Caco-2 (cell line): ENCODE measurements at regions not wholly inside any gene's neighbourhood (a gene's known extent, or its start where the extent isn't known, plus 50 kb on each side); places are given as distances from the start of the nearest gene placed in this dataset.

Experiments used
- BruUV-seq: library from RNA; stranded (reverse); fragments of 400-500 nt; replicated peaks from 2 replicates; lab custom pipeline; 2021; lab: Mats Ljungman, UMichigan
- CTCF ChIA-PET: fragments of 300-600 bp; sonication (Branson Sonifier 250); formaldehyde crosslinking; loops from one replicate; lab custom pipeline; 2022; ENCODE audit warnings: antibody characterized with exemption; lab: Charles Lee
- POLR2A ChIA-PET: fragments of 300-600 bp; sonication (Branson Sonifier 250); formaldehyde crosslinking; loops from one replicate; lab custom pipeline; 2022; ENCODE audit warnings: antibody characterized with exemption; lab: Charles Lee
- DNase-seq, 2 experiments: peaks; one replicate each; pipeline versions ENCODE4 v3.0.0 to v3.0.0-alpha.2; 2020 to 2022
- H3K27me3 ChIP-seq: replicated peaks from 2 replicates; pipeline ENCODE4 v1.6.0; 2011; ENCODE audit warnings: low read length; ENCODE audit not compliant: control insufficient read depth, insufficient read depth
- H3K36me3 ChIP-seq: 2 replicates; pipeline ENCODE4 v1.5.1; 2011; ENCODE audit warnings: low read length; ENCODE audit not compliant: control insufficient read depth, insufficient read depth
- H3K4me1 ChIP-seq: fragments of 250-450 bp; sonication (Bioruptor Pico); 2 replicates; pipeline ENCODE4 v1.5.1; 2020; ENCODE audit warnings: mild to moderate bottlenecking
- H3K4me3 ChIP-seq: 2 replicates; pipeline ENCODE4 v1.5.1; 2011; ENCODE audit warnings: low read depth, mild to moderate bottlenecking, control low read depth, low read length
- H3K9me3 ChIP-seq: fragments of 250-450 bp; sonication (Bioruptor Pico); 2 replicates; pipeline ENCODE4 v1.5.1; 2020; ENCODE audit warnings: mild to moderate bottlenecking, moderate library complexity
- H3K27ac Mint-ChIP-seq: one replicate; pipeline ENCODE4 v1.8.0; 2022; ENCODE audit warnings: mixed read lengths; ENCODE audit not compliant: unreplicated experiment
- H3K27me3 Mint-ChIP-seq: one replicate; pipeline ENCODE4 v1.8.0; 2022; ENCODE audit warnings: mixed read lengths; ENCODE audit not compliant: insufficient read depth, unreplicated experiment
- H3K36me3 Mint-ChIP-seq: one replicate; pipeline ENCODE4 v1.8.0; 2022; ENCODE audit warnings: mild to moderate bottlenecking, mixed read lengths; ENCODE audit not compliant: insufficient read depth, unreplicated experiment
- H3K4me1 Mint-ChIP-seq: one replicate; pipeline ENCODE4 v1.8.0; 2022; ENCODE audit warnings: low read depth, mixed read lengths; ENCODE audit not compliant: unreplicated experiment
- H3K4me3 Mint-ChIP-seq: one replicate; pipeline ENCODE4 v1.8.0; 2022; ENCODE audit warnings: mild to moderate bottlenecking, moderate library complexity, mixed read lengths; ENCODE audit not compliant: unreplicated experiment
- H3K9me3 Mint-ChIP-seq: one replicate; pipeline ENCODE4 v1.8.0; 2022; ENCODE audit warnings: mixed read lengths; ENCODE audit not compliant: unreplicated experiment
- intact Hi-C: fragments of 100-400 bp; cut with micrococcal nuclease; formaldehyde crosslinking; loops from one replicate; pipeline ENCODE4 v1.10.0; 2022; ENCODE audit not compliant: unreplicated experiment
- TF ChIP-seq, protein P1 (sequence below), 2 experiments: fragments of 200-600 bp in 1 of 2; IDR thresholded peaks; 1 replicate in 1 of 2; 2 replicates in 1 of 2; pipeline versions ENCODE4 v1.5.1 to v1.8.0; 2011 to 2022; ENCODE audit warnings: antibody characterized with exemption in 1 of 2, control low read depth in 1 of 2, inconsistent platforms in 1 of 2, low read depth in 1 of 2, low read length in 1 of 2, mild to moderate bottlenecking in 1 of 2, moderate library complexity in 1 of 2; ENCODE audit not compliant: insufficient read depth in 1 of 2, severe bottlenecking in 1 of 2, unreplicated experiment in 1 of 2

DNA sequence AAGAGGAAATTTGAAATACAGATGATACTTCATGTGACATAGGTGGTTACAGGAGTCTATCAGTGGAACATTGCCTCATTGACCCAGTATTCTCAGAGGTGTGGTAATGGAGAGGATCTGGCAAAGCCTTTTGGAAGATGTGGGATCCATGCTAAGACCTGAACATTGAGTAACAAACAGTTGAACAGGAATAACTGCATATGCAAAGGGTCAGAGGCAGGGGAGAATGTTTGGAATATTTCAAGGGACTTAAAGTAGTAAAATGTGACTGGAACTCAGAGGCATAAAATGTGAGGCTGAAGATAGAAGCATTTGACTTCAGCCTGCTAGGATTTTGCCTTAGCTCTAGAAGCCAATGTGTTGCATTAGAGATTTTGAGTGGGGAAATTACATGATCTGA is 300.2 kb upstream of the ETAA1 start:
- H3K9me3 Mint-ChIP-seq: peaks cover 18% of the 10 kb centered on the region

DNA sequence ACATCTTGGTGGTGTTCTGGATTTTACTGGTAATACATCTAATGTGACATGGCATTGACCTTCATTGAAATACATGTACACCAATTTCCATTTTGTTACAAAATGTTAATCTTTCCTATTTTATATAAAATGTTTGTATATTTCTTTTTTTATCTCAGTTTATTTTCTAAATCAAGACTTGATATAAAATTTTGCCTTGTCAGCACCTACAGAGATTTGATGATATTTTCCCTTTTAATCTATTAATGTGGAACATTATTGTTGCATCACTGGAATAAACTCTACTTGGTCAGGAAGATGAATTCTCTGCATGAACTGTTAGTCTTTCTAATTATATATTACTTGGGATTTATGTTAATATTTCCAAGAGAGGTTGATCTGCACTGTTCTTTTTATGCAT is 294.0 kb upstream of the ETAA1 start:
- Histone ChIP-seq H3K4me1 (no peaks in the 10 kb centered on the region), H3K4me3 (no peak overlapping the region), H3K36me3 (no peaks in the 10 kb centered on the region), H3K9me3 (peaks cover 33% of the 10 kb centered on the region), H3K27me3 (no peaks in the 10 kb centered on the region)
- no peaks in the 10 kb centered on the region for H3K36me3 Mint-ChIP-seq
- ChIA-PET CTCF (no interaction called here), POLR2A (no interaction called here)
- intact Hi-C loops: no loop called here
- H3K27ac Mint-ChIP-seq: no peak overlapping the region
- DNase-seq: no peak
- H3K4me3 Mint-ChIP-seq: no peak overlapping the region
- TF ChIP-seq, protein P1, sequence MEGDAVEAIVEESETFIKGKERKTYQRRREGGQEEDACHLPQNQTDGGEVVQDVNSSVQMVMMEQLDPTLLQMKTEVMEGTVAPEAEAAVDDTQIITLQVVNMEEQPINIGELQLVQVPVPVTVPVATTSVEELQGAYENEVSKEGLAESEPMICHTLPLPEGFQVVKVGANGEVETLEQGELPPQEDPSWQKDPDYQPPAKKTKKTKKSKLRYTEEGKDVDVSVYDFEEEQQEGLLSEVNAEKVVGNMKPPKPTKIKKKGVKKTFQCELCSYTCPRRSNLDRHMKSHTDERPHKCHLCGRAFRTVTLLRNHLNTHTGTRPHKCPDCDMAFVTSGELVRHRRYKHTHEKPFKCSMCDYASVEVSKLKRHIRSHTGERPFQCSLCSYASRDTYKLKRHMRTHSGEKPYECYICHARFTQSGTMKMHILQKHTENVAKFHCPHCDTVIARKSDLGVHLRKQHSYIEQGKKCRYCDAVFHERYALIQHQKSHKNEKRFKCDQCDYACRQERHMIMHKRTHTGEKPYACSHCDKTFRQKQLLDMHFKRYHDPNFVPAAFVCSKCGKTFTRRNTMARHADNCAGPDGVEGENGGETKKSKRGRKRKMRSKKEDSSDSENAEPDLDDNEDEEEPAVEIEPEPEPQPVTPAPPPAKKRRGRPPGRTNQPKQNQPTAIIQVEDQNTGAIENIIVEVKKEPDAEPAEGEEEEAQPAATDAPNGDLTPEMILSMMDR (IDR thresholded peaks at IDR 0.05; ENCODE audit: insufficient read depth in 1 of 2, low read depth in 1 of 2, low read length in 1 of 2, severe bottlenecking in 1 of 2, unreplicated experiment in 1 of 2): no peak
- H3K9me3 Mint-ChIP-seq: peaks cover 40% of the 10 kb centered on the region
- no peaks in the 10 kb centered on the region for H3K4me1 Mint-ChIP-seq
- no peaks in the 10 kb centered on the region for H3K27me3 Mint-ChIP-seq
- no TSS peak for BruUV-seq

More for the DNA sequence above, 300.2 kb upstream of the ETAA1 start:
- no peak overlapping the region for H3K27ac Mint-ChIP-seq
- ChIA-PET CTCF (no interaction called here), POLR2A (no interaction called here)
- H3K4me1 ChIP-seq: no peaks in the 10 kb centered on the region
- intact Hi-C loops: no loop called here
- no peak overlapping the region for H3K4me3 ChIP-seq
- no peak overlapping the region for H3K4me3 Mint-ChIP-seq
- H3K36me3 ChIP-seq: no peaks in the 10 kb centered on the region
- H3K36me3 Mint-ChIP-seq: no peaks in the 10 kb centered on the region
- H3K27me3 ChIP-seq: no peaks in the 10 kb centered on the region
- H3K9me3 ChIP-seq: no peaks in the 10 kb centered on the region
- H3K27me3 Mint-ChIP-seq: no peaks in the 10 kb centered on the region
- TF ChIP-seq, protein P1 (IDR thresholded peaks at IDR 0.05; ENCODE audit: insufficient read depth in 1 of 2, low read depth in 1 of 2, low read length in 1 of 2, severe bottlenecking in 1 of 2, unreplicated experiment in 1 of 2): no peak
- no peaks in the 10 kb centered on the region for H3K4me1 Mint-ChIP-seq
- no TSS peak for BruUV-seq
- DNase-seq: no peak

DNA sequence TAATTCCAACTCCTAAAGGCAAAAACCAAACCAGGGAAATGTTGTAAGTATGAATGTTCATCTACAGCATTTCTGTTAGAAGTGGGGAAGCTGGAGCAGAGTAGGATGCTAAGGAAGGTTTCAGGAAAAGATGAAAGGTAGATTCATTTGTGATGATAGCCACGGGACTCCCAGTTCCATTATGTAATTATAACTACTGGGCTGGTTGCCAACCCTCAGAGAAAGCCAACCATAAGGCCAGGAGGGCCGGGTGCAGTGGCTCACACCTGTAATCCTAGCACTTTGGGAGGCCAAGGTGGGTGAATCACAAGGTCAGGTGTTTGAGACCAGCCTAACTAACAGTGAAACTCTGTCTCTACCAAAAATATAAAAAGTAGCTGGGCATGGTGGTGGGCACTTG is 288.9 kb upstream of the ETAA1 start:
- Mint-ChIP-seq H3K9me3 (peaks cover 32% of the 10 kb centered on the region), H3K27ac (no peak overlapping the region), H3K4me3 (no peak overlapping the region), H3K27me3 (no peaks in the 10 kb centered on the region), H3K4me1 (no peaks in the 10 kb centered on the region), H3K36me3 (no peaks in the 10 kb centered on the region)
- DNase-seq: no peak
- ChIA-PET POLR2A (no interaction called here), CTCF (no interaction called here)
- Histone ChIP-seq H3K4me3 (no peak overlapping the region), H3K9me3 (peaks cover 22% of the 10 kb centered on the region), H3K4me1 (no peaks in the 10 kb centered on the region), H3K27me3 (no peaks in the 10 kb centered on the region), H3K36me3 (no peaks in the 10 kb centered on the region)
- TF ChIP-seq, protein P1 (IDR thresholded peaks at IDR 0.05; ENCODE audit: insufficient read depth in 1 of 2, low read depth in 1 of 2, low read length in 1 of 2, severe bottlenecking in 1 of 2, unreplicated experiment in 1 of 2): no peak
- no TSS peak for BruUV-seq
- intact Hi-C loops: no loop called here
